ENCODE measurements at regions not wholly inside any gene's neighbourhood (a gene's known extent, or its start where the extent isn't known, plus 50 kb on each side); places are given as distances from the start of the nearest gene placed in this dataset.

DNA sequence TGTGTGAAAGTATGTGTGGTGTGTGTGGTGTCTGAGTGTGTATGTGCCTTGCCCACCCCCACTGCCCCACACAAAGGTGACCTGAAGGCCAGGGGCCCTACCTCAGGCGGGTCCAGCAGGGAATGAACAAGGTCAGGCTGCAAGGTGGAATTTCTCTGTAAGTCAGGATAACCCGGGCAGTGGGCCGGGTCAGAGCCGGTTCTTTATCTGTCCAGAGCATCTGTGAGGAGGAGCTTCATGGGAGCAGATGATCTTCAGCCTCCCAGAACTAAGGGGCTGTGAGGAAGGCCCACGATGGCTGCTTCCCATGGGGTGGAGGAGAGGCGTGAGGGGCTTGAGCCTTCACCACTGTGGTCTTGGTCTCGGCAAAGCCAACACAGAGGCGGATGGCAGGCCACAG is 150.3 kb downstream of the TFCP2L1 start:
- no peak for TF ChIP-seq TAF1 (IDR thresholded peaks at IDR 0.05; ENCODE audit: low read depth, low read length)
- TF ChIP-seq PAX5 (IDR thresholded peaks at IDR 0.05; ENCODE audit: insufficient read depth, low read length, severe bottlenecking) = no peak
- no peak for TF ChIP-seq POLR2A (IDR thresholded peaks at IDR 0.05; ENCODE audit: low read depth, low read length)
- DNase-seq (ENCODE audit: insufficient read length, low spot score) (no peak), FAIRE-seq (no peak)

DNA sequence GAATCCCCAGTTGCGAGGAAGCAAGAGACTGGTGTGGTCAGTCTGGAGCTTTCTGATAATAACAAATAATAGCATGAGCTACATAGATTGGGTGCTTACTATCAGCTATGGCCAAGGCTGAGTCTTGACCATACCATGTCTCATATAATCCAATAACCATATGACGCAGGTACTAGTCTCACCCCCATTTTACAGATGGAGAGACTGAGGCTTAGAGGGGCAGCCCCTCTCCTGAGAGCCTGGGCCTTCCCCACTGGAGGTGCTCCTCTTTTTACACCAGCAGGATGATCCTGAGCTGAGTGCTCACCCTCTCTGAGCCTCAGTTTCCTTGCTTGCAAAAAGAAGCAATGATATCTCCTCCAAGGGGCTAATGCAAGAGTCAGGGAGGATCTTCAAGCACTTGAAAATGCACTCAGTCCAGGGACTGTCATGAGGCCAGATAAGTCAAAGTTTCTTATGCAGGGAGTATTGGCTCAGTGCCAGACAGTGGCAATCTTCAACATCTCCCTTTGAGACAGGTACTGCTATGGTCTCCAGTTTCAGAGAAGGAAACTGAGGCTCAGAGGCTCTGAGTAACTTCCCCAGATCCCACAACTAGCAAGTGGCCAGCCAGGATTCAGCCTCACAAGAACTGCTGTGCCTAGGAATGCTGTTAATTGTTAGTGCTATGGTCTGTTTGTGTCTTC is 149.7 kb downstream of the TFCP2L1 start:
- FAIRE-seq (no peak), DNase-seq (ENCODE audit: insufficient read length, low spot score) (no peak)
- TF ChIP-seq POLR2AphosphoS5 (IDR thresholded peaks at IDR 0.05; ENCODE audit: low read depth, low read length) (no peak), SPI1 (IDR thresholded peaks at IDR 0.05; ENCODE audit: low read depth, low read length) (no peak), PAX5 (IDR thresholded peaks at IDR 0.05; ENCODE audit: insufficient read depth, low read length, severe bottlenecking) (no peak), POLR2A (IDR thresholded peaks at IDR 0.05; ENCODE audit: low read depth, low read length) (no peak), TAF1 (IDR thresholded peaks at IDR 0.05; ENCODE audit: low read depth, low read length) (no peak), POU2F2 (IDR thresholded peaks at IDR 0.05; ENCODE audit: low read depth, low read length) (no peak)

DNA sequence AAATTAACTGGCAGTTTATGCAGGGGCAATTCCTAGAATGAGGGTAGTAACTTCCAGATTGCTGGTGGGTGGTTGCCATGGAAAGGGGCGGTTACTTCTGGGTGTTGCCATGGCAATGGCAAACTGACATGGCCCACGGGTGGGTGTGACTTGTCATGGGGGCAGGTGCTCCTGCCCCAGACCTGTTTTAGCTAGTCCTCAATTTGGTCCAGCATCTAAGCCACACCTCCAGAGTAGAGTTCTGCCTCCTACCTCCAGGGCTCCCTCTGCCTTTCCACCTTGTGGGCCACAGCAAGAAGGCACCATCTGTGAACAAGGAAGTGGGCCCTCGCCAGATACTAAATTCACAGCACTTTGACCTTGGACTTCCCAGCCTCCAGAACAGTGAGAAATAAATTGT is 148.7 kb downstream of the TFCP2L1 start:
- no peak for DNase-seq (ENCODE audit: insufficient read length, low spot score)
- FAIRE-seq = no peak

DNA sequence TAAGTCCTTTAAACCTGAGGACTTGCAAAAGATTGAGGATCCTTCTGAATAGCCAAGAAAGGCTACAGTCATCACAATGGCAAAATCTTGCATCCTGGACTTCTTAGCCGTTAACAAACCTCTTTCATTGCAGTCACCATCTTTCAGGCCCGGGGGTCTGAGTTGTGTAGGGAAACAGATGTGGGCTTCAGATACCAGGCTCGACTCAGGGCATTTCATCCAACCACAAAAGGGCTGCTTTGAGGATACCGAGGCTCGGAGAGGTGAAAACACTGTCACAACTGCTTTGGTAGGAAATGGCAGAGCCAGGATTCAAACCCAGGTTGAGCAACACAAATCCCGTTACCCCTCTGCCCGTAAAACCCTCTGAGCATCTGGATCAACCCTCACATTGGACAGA is 147.4 kb downstream of the TFCP2L1 start:
- DNase-seq (ENCODE audit: insufficient read length, low spot score) (no peak), FAIRE-seq (no peak)
- TF ChIP-seq POU2F2 (IDR thresholded peaks at IDR 0.05; ENCODE audit: low read depth, low read length) = no peak
- no peak for TF ChIP-seq POLR2AphosphoS5 (IDR thresholded peaks at IDR 0.05; ENCODE audit: low read depth, low read length)
- TF ChIP-seq TAF1 (IDR thresholded peaks at IDR 0.05; ENCODE audit: low read depth, low read length) = no peak
- no peak for TF ChIP-seq POLR2A (IDR thresholded peaks at IDR 0.05; ENCODE audit: low read depth, low read length)
- TF ChIP-seq SPI1 (IDR thresholded peaks at IDR 0.05; ENCODE audit: low read depth, low read length) = no peak
- TF ChIP-seq PAX5 (IDR thresholded peaks at IDR 0.05; ENCODE audit: insufficient read depth, low read length, severe bottlenecking) = no peak

More for the DNA sequence above, 148.7 kb downstream of the TFCP2L1 start:
- TF ChIP-seq SPI1 (IDR thresholded peaks at IDR 0.05; ENCODE audit: low read depth, low read length) (no peak), TAF1 (IDR thresholded peaks at IDR 0.05; ENCODE audit: low read depth, low read length) (no peak), POU2F2 (IDR thresholded peaks at IDR 0.05; ENCODE audit: low read depth, low read length) (no peak), POLR2A (IDR thresholded peaks at IDR 0.05; ENCODE audit: low read depth, low read length) (no peak), PAX5 (IDR thresholded peaks at IDR 0.05; ENCODE audit: insufficient read depth, low read length, severe bottlenecking) (no peak), POLR2AphosphoS5 (IDR thresholded peaks at IDR 0.05; ENCODE audit: low read depth, low read length) (no peak)

DNA sequence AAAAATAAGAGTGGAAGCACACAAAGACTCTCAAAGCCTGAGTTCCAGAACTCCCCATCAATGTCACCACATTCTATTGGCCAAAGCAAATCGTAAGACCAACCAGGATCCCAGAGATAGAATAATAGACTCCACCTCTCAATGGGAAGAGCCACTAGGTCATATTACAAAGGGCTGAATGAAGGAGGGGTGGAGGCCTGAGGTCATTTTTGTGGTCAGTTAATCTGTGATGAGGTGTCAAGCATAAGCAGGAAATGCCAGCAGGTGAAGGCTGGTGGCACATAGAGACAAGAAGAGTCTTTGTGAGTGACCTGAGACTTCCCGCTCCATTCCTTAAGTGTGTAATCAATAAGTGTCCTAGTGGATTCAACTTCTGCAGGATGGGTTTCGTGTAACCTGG is 144.3 kb downstream of the TFCP2L1 start:
- FAIRE-seq (no peak), DNase-seq (ENCODE audit: insufficient read length, low spot score) (no peak)
- TF ChIP-seq POLR2A (IDR thresholded peaks at IDR 0.05; ENCODE audit: low read depth, low read length) = no peak

- DNase-seq (ENCODE audit: insufficient read length, low spot score) (no peak), FAIRE-seq (no peak)
- TF ChIP-seq PAX5 (IDR thresholded peaks at IDR 0.05; ENCODE audit: insufficient read depth, low read length, severe bottlenecking) (no peak), POU2F2 (IDR thresholded peaks at IDR 0.05; ENCODE audit: low read depth, low read length) (no peak), POLR2A (IDR thresholded peaks at IDR 0.05; ENCODE audit: low read depth, low read length) (no peak), POLR2AphosphoS5 (IDR thresholded peaks at IDR 0.05; ENCODE audit: low read depth, low read length) (no peak)
Observed at GRCh38 chr2:121142452-121142851, 142.6 kb downstream of the TFCP2L1 start.

DNA sequence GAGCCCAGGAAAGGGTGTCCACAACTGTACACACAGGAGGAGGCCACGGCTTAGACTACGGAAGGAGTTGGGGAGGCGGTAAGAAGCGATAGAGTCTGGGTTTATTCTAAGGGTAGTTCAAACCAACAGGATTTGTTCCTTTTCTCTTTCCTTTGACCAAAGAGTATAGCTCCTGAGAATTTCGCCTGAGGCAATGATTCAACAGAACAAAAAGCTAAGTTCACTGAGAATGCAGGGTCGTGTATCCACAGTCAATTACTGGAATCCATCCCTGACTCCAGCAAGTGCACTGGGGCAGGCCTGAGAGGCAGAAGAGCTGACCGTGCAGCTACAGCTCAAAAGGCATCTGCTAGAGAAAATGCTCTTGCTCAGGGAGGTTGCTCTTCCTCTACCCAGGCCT is 140.9 kb downstream of the TFCP2L1 start:
- DNase-seq (ENCODE audit: insufficient read length, low spot score) (no peak), FAIRE-seq (no peak)
- no peak for TF ChIP-seq TAF1 (IDR thresholded peaks at IDR 0.05; ENCODE audit: low read depth, low read length)
- TF ChIP-seq POLR2A (IDR thresholded peaks at IDR 0.05; ENCODE audit: low read depth, low read length) = no peak
- no peak for TF ChIP-seq PAX5 (IDR thresholded peaks at IDR 0.05; ENCODE audit: insufficient read depth, low read length, severe bottlenecking)
- TF ChIP-seq SPI1 (IDR thresholded peaks at IDR 0.05; ENCODE audit: low read depth, low read length) = no peak
- TF ChIP-seq POU2F2 (IDR thresholded peaks at IDR 0.05; ENCODE audit: low read depth, low read length) = no peak
- TF ChIP-seq POLR2AphosphoS5 (IDR thresholded peaks at IDR 0.05; ENCODE audit: low read depth, low read length) = no peak

DNA sequence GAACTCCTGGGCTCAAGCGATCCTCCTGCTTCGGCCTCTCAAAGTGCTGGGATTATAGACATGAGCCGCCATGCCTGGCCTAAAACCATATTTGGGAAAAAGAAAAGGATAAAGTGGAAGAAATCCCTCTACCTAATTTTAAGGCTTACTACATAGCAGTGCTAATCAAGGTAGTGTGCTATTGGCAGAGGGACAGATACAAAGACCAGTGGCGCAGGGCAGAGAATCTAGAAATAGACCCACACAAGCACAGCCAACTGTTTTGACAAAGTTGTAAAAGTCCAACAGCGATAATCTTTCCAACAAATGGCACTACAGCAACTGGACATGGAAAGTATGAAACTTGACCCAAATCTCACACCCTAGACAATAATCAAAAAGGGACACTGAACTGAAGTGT is 138.4 kb downstream of the TFCP2L1 start:
- no peak for TF ChIP-seq PAX5 (IDR thresholded peaks at IDR 0.05; ENCODE audit: insufficient read depth, low read length, severe bottlenecking)
- TF ChIP-seq SPI1 (IDR thresholded peaks at IDR 0.05; ENCODE audit: low read depth, low read length) = no peak
- TF ChIP-seq POLR2AphosphoS5 (IDR thresholded peaks at IDR 0.05; ENCODE audit: low read depth, low read length) = no peak
- no peak for TF ChIP-seq POLR2A (IDR thresholded peaks at IDR 0.05; ENCODE audit: low read depth, low read length)
- TF ChIP-seq POU2F2 (IDR thresholded peaks at IDR 0.05; ENCODE audit: low read depth, low read length) = no peak
- no peak for TF ChIP-seq TAF1 (IDR thresholded peaks at IDR 0.05; ENCODE audit: low read depth, low read length)
- DNase-seq (ENCODE audit: insufficient read length, low spot score) (no peak), FAIRE-seq (no peak)

- FAIRE-seq (no peak), DNase-seq (ENCODE audit: insufficient read length, low spot score) (no peak)
- TF ChIP-seq PAX5 (IDR thresholded peaks at IDR 0.05; ENCODE audit: insufficient read depth, low read length, severe bottlenecking) (no peak), POU2F2 (IDR thresholded peaks at IDR 0.05; ENCODE audit: low read depth, low read length) (no peak), POLR2A (IDR thresholded peaks at IDR 0.05; ENCODE audit: low read depth, low read length) (no peak), TAF1 (IDR thresholded peaks at IDR 0.05; ENCODE audit: low read depth, low read length) (no peak), POLR2AphosphoS5 (IDR thresholded peaks at IDR 0.05; ENCODE audit: low read depth, low read length) (no peak), SPI1 (IDR thresholded peaks at IDR 0.05; ENCODE audit: low read depth, low read length) (no peak)
Observed at GRCh38 chr2:121147766-121148165, 137.2 kb downstream of the TFCP2L1 start.

- FAIRE-seq (no peak), DNase-seq (ENCODE audit: insufficient read length, low spot score) (no peak)
- TF ChIP-seq TAF1 (IDR thresholded peaks at IDR 0.05; ENCODE audit: low read depth, low read length) = no peak
- TF ChIP-seq SPI1 (IDR thresholded peaks at IDR 0.05; ENCODE audit: low read depth, low read length) = no peak
- no peak for TF ChIP-seq POLR2AphosphoS5 (IDR thresholded peaks at IDR 0.05; ENCODE audit: low read depth, low read length)
- no peak for TF ChIP-seq POLR2A (IDR thresholded peaks at IDR 0.05; ENCODE audit: low read depth, low read length)
- no peak for TF ChIP-seq PAX5 (IDR thresholded peaks at IDR 0.05; ENCODE audit: insufficient read depth, low read length, severe bottlenecking)
- TF ChIP-seq POU2F2 (IDR thresholded peaks at IDR 0.05; ENCODE audit: low read depth, low read length) = no peak
Observed at GRCh38 chr2:121148481-121148880, 136.5 kb downstream of the TFCP2L1 start.
